ENCODE measurements at regions not wholly inside any gene's neighbourhood (a gene's known extent, or its start where the extent isn't known, plus 50 kb on each side); places are given as distances from the start of the nearest gene placed in this dataset.

DNA sequence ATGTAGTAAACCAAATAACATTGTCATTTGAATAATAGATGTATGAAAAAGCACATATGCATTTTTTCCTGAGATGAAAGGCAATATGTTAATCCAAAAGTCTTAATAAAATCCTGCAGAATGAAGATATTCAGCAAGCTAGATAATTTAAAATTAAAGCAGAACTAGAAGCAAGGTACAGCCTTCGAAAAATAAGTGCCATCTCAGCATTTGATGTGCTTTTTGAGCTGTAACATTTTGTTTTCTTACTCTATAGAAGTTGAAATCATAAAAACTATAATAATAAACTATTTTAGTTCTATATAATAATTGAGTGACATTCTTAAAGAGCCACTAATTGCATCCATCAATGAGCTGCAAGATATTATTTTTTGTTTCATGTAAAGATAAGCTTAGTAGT, 410.4 kb upstream of the TRAM1L1 start:
- TF ChIP-seq, protein P1, sequence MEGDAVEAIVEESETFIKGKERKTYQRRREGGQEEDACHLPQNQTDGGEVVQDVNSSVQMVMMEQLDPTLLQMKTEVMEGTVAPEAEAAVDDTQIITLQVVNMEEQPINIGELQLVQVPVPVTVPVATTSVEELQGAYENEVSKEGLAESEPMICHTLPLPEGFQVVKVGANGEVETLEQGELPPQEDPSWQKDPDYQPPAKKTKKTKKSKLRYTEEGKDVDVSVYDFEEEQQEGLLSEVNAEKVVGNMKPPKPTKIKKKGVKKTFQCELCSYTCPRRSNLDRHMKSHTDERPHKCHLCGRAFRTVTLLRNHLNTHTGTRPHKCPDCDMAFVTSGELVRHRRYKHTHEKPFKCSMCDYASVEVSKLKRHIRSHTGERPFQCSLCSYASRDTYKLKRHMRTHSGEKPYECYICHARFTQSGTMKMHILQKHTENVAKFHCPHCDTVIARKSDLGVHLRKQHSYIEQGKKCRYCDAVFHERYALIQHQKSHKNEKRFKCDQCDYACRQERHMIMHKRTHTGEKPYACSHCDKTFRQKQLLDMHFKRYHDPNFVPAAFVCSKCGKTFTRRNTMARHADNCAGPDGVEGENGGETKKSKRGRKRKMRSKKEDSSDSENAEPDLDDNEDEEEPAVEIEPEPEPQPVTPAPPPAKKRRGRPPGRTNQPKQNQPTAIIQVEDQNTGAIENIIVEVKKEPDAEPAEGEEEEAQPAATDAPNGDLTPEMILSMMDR (IDR thresholded peaks at IDR 0.05; ENCODE audit: low read depth, low read length), result no peak
- TF ChIP-seq POLR2A (IDR thresholded peaks at IDR 0.05; ENCODE audit: extremely low read depth, insufficient read length) (no peak), MAX (IDR thresholded peaks at IDR 0.05; ENCODE audit: low read depth, low read length) (no peak), MYC (IDR thresholded peaks at IDR 0.05; ENCODE audit: low read depth, low read length) (no peak)

Measured in NB4 (cell line).